HepG2 (cell line): ENCODE measurements at regions not wholly inside any gene's neighbourhood (a gene's known extent, or its start where the extent isn't known, plus 50 kb on each side); places are given as distances from the start of the nearest gene placed in this dataset.

Experiments
- ATAC-seq: fragments of 200-7000 bp; cut with Tn5 transposase; 3 replicates; pipeline ENCODE4 v1.9.1; 2020; ENCODE audit warnings: mild to moderate bottlenecking, moderate library complexity
- BruUV-seq: library from RNA; stranded (reverse); fragments of 400-500 nt; replicated peaks from 2 replicates; lab custom pipeline; 2021; lab: Mats Ljungman, UMichigan
- CTCF ChIA-PET: fragments of 300-600 bp; formaldehyde crosslinking; extraction: SDS; loops from one replicate; lab custom pipeline; 2021; ENCODE audit warnings: low total read pairs, inconsistent platforms, low intra/inter-chr PET ratio; lab: Yijun Ruan, JAX
- POLR2A ChIA-PET: fragments of 350-600 bp; sonication (Branson Sonifier 250); formaldehyde crosslinking; loops from one replicate; lab custom pipeline; 2020; ENCODE audit warnings: antibody characterized with exemption, inconsistent platforms; lab: Yijun Ruan, JAX
- DNase-seq: peaks from one replicate; pipeline ENCODE4 v3.0.0-alpha.2; 2015; ENCODE audit warnings: low spot score
- FAIRE-seq: peaks from 3 replicates; lab custom pipeline; 2011; peaks lifted over from hg19 to GRCh38; lab: Jason Lieb, UNC
- H2AFZ ChIP-seq: one replicate; pipeline ENCODE4 v1.6.1; 2011; ENCODE audit warnings: low read length, inconsistent platforms
- H3K27ac ChIP-seq: fragments of 300-600 bp; 3 replicates; pipeline ENCODE4 v1.8.0; 2011; ENCODE audit warnings: mixed run types, mild to moderate bottlenecking, mixed read lengths, low read length, inconsistent platforms; ENCODE audit not compliant: insufficient read depth; ENCODE audit errors: extremely low read length
- H3K27me3 ChIP-seq, 2 experiments: fragments of 200-600 bp in 1 of 2; 2 replicates in 1 of 2; 3 replicates in 1 of 2; pipeline versions ENCODE4 v1.6.0 to v1.8.0; 2011; ENCODE audit warnings: low read length in 2 of 2, mild to moderate bottlenecking in 2 of 2, moderate library complexity in 2 of 2, inconsistent platforms in 1 of 2; ENCODE audit not compliant: insufficient read depth in 2 of 2, control insufficient read depth in 1 of 2
- H3K36me3 ChIP-seq, 2 experiments: fragments of 200-600 bp in 1 of 2; replicated peaks in 1 of 2; 2 replicates in 1 of 2; 3 replicates in 1 of 2; pipeline versions ENCODE4 v1.5.1 to v1.8.0; 2011; ENCODE audit warnings: low read length in 2 of 2, inconsistent platforms in 1 of 2; ENCODE audit not compliant: insufficient read depth in 2 of 2, control insufficient read depth in 1 of 2
- H3K4me1 ChIP-seq: 2 replicates; pipeline ENCODE4 v1.5.1; 2012; ENCODE audit warnings: low read length, inconsistent platforms; ENCODE audit not compliant: insufficient read depth
- H3K4me2 ChIP-seq: 2 replicates; pipeline ENCODE4 v1.6.0; 2011; ENCODE audit warnings: low read depth, low read length, inconsistent platforms
- H3K4me3 ChIP-seq, 3 experiments: fragments of 200-600 bp in 1 of 3; sonication (generic), shearing (Covaris generic) in 1 of 3; replicated peaks in 1 of 3; 2 replicates each; pipeline ENCODE4 v1.5.1; 2011 to 2016; ENCODE audit warnings: low read length in 3 of 3, inconsistent platforms in 2 of 3, low read depth in 2 of 3, mild to moderate bottlenecking in 2 of 3, control low read depth in 1 of 3, mixed read lengths in 1 of 3; ENCODE audit not compliant: insufficient read depth in 1 of 3
- H3K79me2 ChIP-seq: one replicate; pipeline ENCODE4 v1.6.1; 2011; ENCODE audit warnings: low read length, inconsistent platforms; ENCODE audit not compliant: insufficient read depth
- H3K9ac ChIP-seq: 2 replicates; pipeline ENCODE4 v1.6.0; 2011; ENCODE audit warnings: mild to moderate bottlenecking, low read depth, low read length, inconsistent platforms; ENCODE audit not compliant: insufficient read depth
- H3K9me3 ChIP-seq: 2 replicates; pipeline ENCODE4 v1.5.1; 2012; ENCODE audit warnings: mild to moderate bottlenecking, low read length
- H4K20me1 ChIP-seq: 2 replicates; pipeline ENCODE4 v1.6.0; 2011; ENCODE audit warnings: inconsistent platforms, mild to moderate bottlenecking, low read length, moderate library complexity; ENCODE audit not compliant: insufficient read depth
- CEBPG ChIP-seq: IDR thresholded peaks from 2 replicates; pipeline ENCODE4 v1.6.1; 2016
- HOXA7 ChIP-seq: sonication (generic); formaldehyde crosslinking; IDR thresholded peaks from 2 replicates; pipeline ENCODE4 v1.8.1; 2022; ENCODE audit warnings: mild to moderate bottlenecking, missing genetic modification reagents, moderate library complexity
- IKZF4 ChIP-seq: sonication (generic); formaldehyde crosslinking; IDR thresholded peaks from 2 replicates; pipeline ENCODE4 v1.5.1; 2020; ENCODE audit warnings: borderline replicate concordance, mild to moderate bottlenecking, low read depth, missing genetic modification reagents; ENCODE audit errors: not compliant biosample characterization
- PHF21A ChIP-seq: sonication (generic); formaldehyde crosslinking; IDR thresholded peaks from 2 replicates; pipeline ENCODE4 v1.5.0; 2020; ENCODE audit warnings: mild to moderate bottlenecking, missing genetic modification reagents
- RFX1 ChIP-seq: fragments of 450-650 bp; IDR thresholded peaks from 2 replicates; pipeline ENCODE4 v1.6.1; 2017
- RNF219 ChIP-seq: sonication (generic); formaldehyde crosslinking; IDR thresholded peaks from 2 replicates; pipeline ENCODE4 v1.5.0; 2020; ENCODE audit warnings: mild to moderate bottlenecking, missing genetic modification reagents
- YY1 ChIP-seq: IDR thresholded peaks from 2 replicates; pipeline ENCODE4 v1.6.1; 2011; ENCODE audit warnings: low read length, low read depth, moderate library complexity, mild to moderate bottlenecking; ENCODE audit not compliant: insufficient read depth, insufficient replicate concordance
- ZNF253 ChIP-seq: sonication (generic); formaldehyde crosslinking; IDR thresholded peaks from 2 replicates; pipeline ENCODE4 v1.8.0; 2022; ENCODE audit warnings: mild to moderate bottlenecking, missing genetic modification reagents, borderline replicate concordance
- ZNF317 ChIP-seq: sonication (generic); formaldehyde crosslinking; IDR thresholded peaks from 2 replicates; pipeline ENCODE4 v1.5.0; 2020; ENCODE audit warnings: mild to moderate bottlenecking, missing genetic modification reagents
- ZNF333 ChIP-seq: sonication (generic); formaldehyde crosslinking; IDR thresholded peaks from 2 replicates; pipeline ENCODE4 v1.4.0; 2020; ENCODE audit warnings: mild to moderate bottlenecking, missing genetic modification reagents, borderline replicate concordance
- ZNF75D ChIP-seq: sonication (generic); formaldehyde crosslinking; IDR thresholded peaks from 2 replicates; pipeline ENCODE4 v1.8.1; 2023; ENCODE audit warnings: missing genetic modification reagents, mild to moderate bottlenecking, borderline replicate concordance
- ZNF780A ChIP-seq: sonication (generic); formaldehyde crosslinking; IDR thresholded peaks from 2 replicates; pipeline ENCODE4 v1.8.0; 2022; ENCODE audit warnings: mild to moderate bottlenecking, missing genetic modification reagents, moderate library complexity
- ZNF878 ChIP-seq: sonication (generic); formaldehyde crosslinking; IDR thresholded peaks from 2 replicates; pipeline ENCODE4 v1.8.1; 2023; ENCODE audit warnings: mild to moderate bottlenecking, missing genetic modification reagents, moderate library complexity
- WGBS: methylation state at CpG from one replicate; pipeline ENCODE4 v1.1.6; 2017; ENCODE audit warnings: low lambda C conversion rate; 5-methylcytosine and 5-hydroxymethylcytosine counted together
- in situ Hi-C: cut with HindIII; loops from 2 replicates; pipeline ENCODE4 v1.10.0; 2017; ENCODE audit warnings: low pct_unique_long_range_greater_than_20kb; ENCODE audit not compliant: extremely low pct_ligation_motif_present
- intact Hi-C: fragments of 100-400 bp; cut with micrococcal nuclease; formaldehyde crosslinking; loops from one replicate; pipeline ENCODE4 v1.10.0; 2022; ENCODE audit not compliant: unreplicated experiment

GRCh38 chr16:9271841-9272240, 180.4 kb downstream of the HAPSTR1 start:
- no peaks in the 10 kb centered on the region for H3K36me3 ChIP-seq
- no peak for TF ChIP-seq RFX1
- TF ChIP-seq ZNF780A (CRISPR knock-in tag): no peak
- no peak for TF ChIP-seq ZNF75D (CRISPR knock-in tag)
- TF ChIP-seq RNF219 (CRISPR knock-in tag): no peak
- TF ChIP-seq, all 625 proteins: peak for 0
- ATAC-seq (no peak), DNase-seq (no peak), FAIRE-seq (no peak)
- in situ Hi-C loops (no loop called here), intact Hi-C loops (no loop called here)
- H3K4me3 ChIP-seq: no peak overlapping the region
- H3K27ac ChIP-seq: no peak overlapping the region
- WGBS: 0% methylated on average over 3 of the region's 3 CpGs
- H3K4me2 ChIP-seq: no peak overlapping the region
- no peaks in the 10 kb centered on the region for H4K20me1 ChIP-seq
- peaks cover 0 to 18% of the 10 kb centered on the region in 2 experiments; a peak in 4 of 5 replicates for H3K27me3 ChIP-seq
- no peaks in the 10 kb centered on the region for H3K4me1 ChIP-seq
- CTCF ChIA-PET: no interaction called here
- H3K79me2 ChIP-seq: no peaks in the 10 kb centered on the region
- no peaks in the 10 kb centered on the region for H3K9me3 ChIP-seq
- POLR2A ChIA-PET: no interaction called here
- BruUV-seq: no TSS peak
- no peak overlapping the region for H2AFZ ChIP-seq
- no peak overlapping the region for H3K9ac ChIP-seq

- Histone ChIP-seq H3K9me3 (no peaks in the 10 kb centered on the region), H3K4me3 (no peak overlapping the region), H3K4me2 (no peak overlapping the region), H3K4me1 (no peaks in the 10 kb centered on the region), H3K36me3 (no peaks in the 10 kb centered on the region), H3K79me2 (no peaks in the 10 kb centered on the region), H3K27ac (no peak overlapping the region), H4K20me1 (no peaks in the 10 kb centered on the region), H2AFZ (no peak overlapping the region), H3K27me3 (peaks cover 0 to 9% of the 10 kb centered on the region in 2 experiments; a peak in 1 of 5 replicates), H3K9ac (no peak overlapping the region)
- DNase-seq (no peak), ATAC-seq (no peak), FAIRE-seq (no peak)
- intact Hi-C loops (no loop called here), in situ Hi-C loops (no loop called here)
- CTCF ChIA-PET: no interaction called here
- POLR2A ChIA-PET: no interaction called here
- no TSS peak for BruUV-seq
- TF ChIP-seq ZNF878 (CRISPR knock-in tag) (no peak), PHF21A (no peak), YY1 (no peak), IKZF4 (CRISPR knock-in tag) (no peak), ZNF333 (CRISPR knock-in tag) (no peak), ZNF253 (CRISPR knock-in tag) (no peak), ZNF317 (CRISPR knock-in tag) (no peak), HOXA7 (CRISPR knock-in tag) (no peak), CEBPG (CRISPR knock-in tag) (no peak)
- 19% methylated on average over 7 of the region's 7 CpGs for WGBS
Measured at GRCh38 chr16:9275377-9275776, 183.9 kb downstream of the HAPSTR1 start.
